Esophagus muscularis mucosa (tissue), 4 donors: ENCODE measurements at regions not wholly inside any gene's neighbourhood (a gene's known extent, or its start where the extent isn't known, plus 50 kb on each side); places are given as distances from the start of the nearest gene placed in this dataset.
A peak's percentile ranks its signal among the peaks of the same experiment; 100 is the strongest.
"Not testable (repeated sequence)": the region's sequence is repeated elsewhere in the genome, so short reads cannot be mapped to it uniquely, and the experiment has no call there.

Experiments used
- DNase-seq: peaks from one replicate; pipeline ENCODE4 v3.0.0-alpha.2; 2017; ENCODE audit errors: extremely low spot score
- H3K27ac ChIP-seq, 4 donors: fragments of 200-600 bp; sonication (generic); replicated peaks in 1 of 4; 1 replicate in 3 of 4; 2 replicates in 1 of 4; pipeline ENCODE4 v1.5.1; 2016 to 2019; ENCODE audit warnings: mild to moderate bottlenecking in 1 of 4
- H3K27me3 ChIP-seq, 4 donors: fragments of 200-600 bp; sonication (generic); one replicate each; pipeline versions ENCODE4 v1.5.1 to v1.6.0; 2016 to 2019
- H3K36me3 ChIP-seq, 4 donors: fragments of 200-600 bp; sonication (generic); one replicate each; pipeline ENCODE4 v1.5.1; 2016 to 2019
- H3K4me1 ChIP-seq, 4 donors: fragments of 200-600 bp; sonication (generic); one replicate each; pipeline ENCODE4 v1.5.1; 2016 to 2019
- H3K4me3 ChIP-seq, 4 donors: fragments of 200-600 bp; sonication (generic); 1 replicate in 2 of 4; 2 replicates in 2 of 4; pipeline ENCODE4 v1.5.1; 2016 to 2019; ENCODE audit warnings: mild to moderate bottlenecking in 4 of 4, moderate library complexity in 1 of 4
- H3K9me3 ChIP-seq, 4 donors: fragments of 200-600 bp; sonication (generic); 1 replicate in 3 of 4; 2 replicates in 1 of 4; pipeline ENCODE4 v1.5.1; 2016 to 2019
- EP300 ChIP-seq: sonication (generic); formaldehyde crosslinking; IDR thresholded peaks from one replicate; pipeline ENCODE4 v1.6.1; 2017; ENCODE audit warnings: antibody characterized with exemption
- POLR2A ChIP-seq: fragments of 450-650 bp; IDR thresholded peaks from one replicate; pipeline ENCODE4 v1.6.1; 2017; ENCODE audit warnings: antibody characterized with exemption, moderate library complexity, mild to moderate bottlenecking, low read depth
- POLR2AphosphoS5 ChIP-seq, 2 donors: sonication (generic); formaldehyde crosslinking; IDR thresholded peaks; one replicate each; pipeline ENCODE4 v1.6.1; 2017; ENCODE audit warnings: antibody characterized with exemption in 2 of 2
- WGBS: methylation state at CpG from one replicate; pipeline ENCODE4 v1.1.5; 2018; 5-methylcytosine and 5-hydroxymethylcytosine counted together
- intact Hi-C: fragments of 100-400 bp; cut with DNase I; formaldehyde crosslinking; loops from one replicate; pipeline ENCODE4 v1.15.1; 2023
- TF ChIP-seq, protein P1 (sequence below), 3 experiments: fragments of 200-600 bp in 2 of 3; fragments of 450-650 bp in 1 of 3; sonication (generic) in 2 of 3; IDR thresholded peaks; one replicate each; pipeline ENCODE4 v1.5.1; 2017 to 2019; ENCODE audit warnings: antibody characterized with exemption in 3 of 3, mild to moderate bottlenecking in 2 of 3, moderate library complexity in 1 of 3

DNA sequence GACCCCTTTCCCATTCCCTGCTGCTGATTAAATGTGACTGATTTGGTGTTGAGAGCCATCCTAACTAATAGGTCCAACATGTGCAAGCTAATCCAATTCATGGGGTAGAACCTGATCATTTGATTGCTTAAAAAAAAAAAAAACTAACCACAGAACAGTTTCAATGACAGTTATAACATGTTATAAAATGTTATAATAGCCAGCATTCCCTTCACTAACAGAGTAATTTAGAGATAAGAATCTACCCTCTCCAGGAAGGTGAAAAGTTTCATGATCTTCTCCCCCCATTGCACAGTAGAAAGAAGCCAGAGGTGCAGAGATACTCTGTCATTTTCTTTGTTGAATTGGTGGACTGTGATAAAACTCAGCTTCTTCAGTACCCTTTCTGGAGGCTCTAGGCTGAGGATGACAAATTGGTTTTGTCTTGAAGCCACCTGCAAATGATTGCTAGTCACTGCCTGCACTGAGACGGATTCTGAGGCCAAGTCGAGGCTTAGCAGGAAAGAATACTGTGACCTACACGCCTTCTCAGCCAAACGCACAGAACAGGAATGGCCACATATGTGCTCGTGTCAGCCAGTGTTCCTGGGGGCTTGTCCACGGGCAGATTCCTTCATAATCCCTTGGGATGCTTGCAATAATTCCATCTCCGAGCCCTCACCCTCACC is 215.7 kb upstream of the IRF2BP2 start:
- Histone ChIP-seq H3K4me3 (no peak overlapping the region), H3K4me1 (peaks cover 0 to 8% (median 0%) of the 10 kb centered on the region in 4 donors), H3K27me3 (no peaks in the 10 kb centered on the region), H3K36me3 (no peaks in the 10 kb centered on the region), H3K27ac (no peak overlapping the region), H3K9me3 (no peaks in the 10 kb centered on the region)
- intact Hi-C loops, result no loop called here
- 87% methylated on average over 7 of the region's 7 CpGs for WGBS
- no peak for TF ChIP-seq EP300
- TF ChIP-seq, protein P1, sequence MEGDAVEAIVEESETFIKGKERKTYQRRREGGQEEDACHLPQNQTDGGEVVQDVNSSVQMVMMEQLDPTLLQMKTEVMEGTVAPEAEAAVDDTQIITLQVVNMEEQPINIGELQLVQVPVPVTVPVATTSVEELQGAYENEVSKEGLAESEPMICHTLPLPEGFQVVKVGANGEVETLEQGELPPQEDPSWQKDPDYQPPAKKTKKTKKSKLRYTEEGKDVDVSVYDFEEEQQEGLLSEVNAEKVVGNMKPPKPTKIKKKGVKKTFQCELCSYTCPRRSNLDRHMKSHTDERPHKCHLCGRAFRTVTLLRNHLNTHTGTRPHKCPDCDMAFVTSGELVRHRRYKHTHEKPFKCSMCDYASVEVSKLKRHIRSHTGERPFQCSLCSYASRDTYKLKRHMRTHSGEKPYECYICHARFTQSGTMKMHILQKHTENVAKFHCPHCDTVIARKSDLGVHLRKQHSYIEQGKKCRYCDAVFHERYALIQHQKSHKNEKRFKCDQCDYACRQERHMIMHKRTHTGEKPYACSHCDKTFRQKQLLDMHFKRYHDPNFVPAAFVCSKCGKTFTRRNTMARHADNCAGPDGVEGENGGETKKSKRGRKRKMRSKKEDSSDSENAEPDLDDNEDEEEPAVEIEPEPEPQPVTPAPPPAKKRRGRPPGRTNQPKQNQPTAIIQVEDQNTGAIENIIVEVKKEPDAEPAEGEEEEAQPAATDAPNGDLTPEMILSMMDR (IDR thresholded peaks at IDR 0.05), result no peak
- TF ChIP-seq POLR2AphosphoS5 (IDR thresholded peaks at IDR 0.05), result no peak
- no peak for TF ChIP-seq POLR2A
- DNase-seq, result no peak

DNA sequence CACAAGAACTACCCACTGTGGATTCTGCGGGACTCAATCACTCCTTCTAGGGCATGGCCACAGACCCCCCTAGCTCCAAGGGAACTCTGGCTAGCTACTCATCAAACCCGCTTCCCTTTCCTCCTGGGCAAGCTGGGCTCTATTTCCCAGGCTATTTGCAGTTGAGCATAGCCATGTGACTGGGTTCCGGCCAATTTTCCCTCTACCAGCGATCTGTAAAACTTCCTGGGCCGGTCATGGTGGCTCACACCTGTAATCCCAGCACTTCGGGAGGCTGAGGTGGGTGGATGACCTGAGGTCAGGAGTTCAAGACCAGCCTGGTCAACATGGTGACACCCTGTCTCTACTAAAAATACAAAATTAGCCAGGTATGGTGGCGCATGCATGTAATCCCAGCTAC is 214.9 kb upstream of the IRF2BP2 start:
- DNase-seq, H3K27me3 ChIP-seq, H3K27ac ChIP-seq, intact Hi-C loops, H3K9me3 ChIP-seq, H3K4me3 ChIP-seq, H3K36me3 ChIP-seq, H3K4me1 ChIP-seq: not testable (repeated sequence)
- 89% methylated on average over 7 of the region's 7 CpGs for WGBS

DNA sequence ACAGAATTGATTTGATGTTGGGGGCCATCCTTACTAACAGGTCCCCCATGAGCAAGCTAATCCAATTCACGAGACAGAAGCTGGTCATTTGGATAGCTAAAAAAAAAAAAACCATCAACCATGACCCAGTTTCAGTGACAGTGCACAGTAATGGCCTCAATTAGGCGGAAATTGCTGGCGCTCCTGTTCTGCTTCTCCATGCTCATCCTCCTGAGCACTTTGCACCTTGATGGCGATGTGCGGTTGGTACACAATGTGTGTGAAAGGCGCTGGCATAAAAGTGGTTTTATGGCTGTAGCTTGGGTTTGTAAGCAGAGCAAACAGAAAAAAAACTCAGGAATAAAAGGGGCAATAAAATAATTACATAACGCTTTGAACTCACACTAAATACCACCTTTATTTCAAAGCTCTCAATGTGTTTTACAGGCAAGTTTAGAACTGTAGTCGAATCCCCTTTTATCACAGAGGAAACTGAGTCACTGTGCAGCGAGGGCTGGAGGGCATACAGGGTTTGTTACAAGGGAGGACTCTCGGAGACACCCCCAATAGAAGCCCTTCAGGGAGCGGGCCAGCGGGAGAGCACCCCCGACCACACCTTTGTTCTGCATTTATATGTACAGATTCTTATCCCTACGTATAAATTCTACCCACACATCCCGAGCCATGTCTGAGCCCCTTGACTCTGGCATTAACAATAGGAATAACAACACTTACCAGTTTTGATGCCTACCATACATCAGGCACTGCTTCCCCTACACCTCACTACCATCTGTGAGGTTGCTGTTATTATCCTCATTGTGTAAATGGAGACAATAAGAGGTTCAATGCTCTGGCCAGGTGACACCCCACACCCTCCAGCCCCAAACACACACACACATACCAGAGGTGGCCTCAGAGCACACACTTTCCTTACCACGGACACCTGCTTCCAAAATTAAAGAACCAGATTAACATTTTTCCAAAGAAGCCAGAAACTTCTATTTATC is 213.5 kb upstream of the IRF2BP2 start:
- no peak for TF ChIP-seq POLR2AphosphoS5 (IDR thresholded peaks at IDR 0.05)
- no peak for TF ChIP-seq POLR2A
- no peak for TF ChIP-seq EP300
- TF ChIP-seq, protein P1 (IDR thresholded peaks at IDR 0.05), result no peak

DNA sequence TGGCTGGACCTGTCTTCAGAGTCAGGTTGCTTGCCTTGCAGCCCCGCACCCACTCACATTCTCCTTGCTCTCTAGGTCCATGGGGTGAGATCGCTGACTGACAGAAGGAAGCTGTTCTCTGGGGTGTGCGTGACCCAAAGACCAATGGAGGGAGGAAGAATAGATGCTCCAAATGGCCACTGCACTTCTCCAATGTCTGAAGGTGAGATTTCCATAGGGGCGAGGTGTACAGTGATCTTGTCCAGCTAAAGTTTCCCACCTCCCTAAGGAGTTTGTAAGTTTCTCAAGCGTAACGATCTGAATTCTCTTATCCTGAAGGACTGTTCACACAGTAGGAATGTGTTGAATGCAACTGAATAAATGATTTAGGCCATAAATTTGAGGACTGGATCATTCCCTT is 211.9 kb upstream of the IRF2BP2 start:
- 95% methylated on average over 6 of the region's 6 CpGs for WGBS
- Histone ChIP-seq H3K9me3 (no peaks in the 10 kb centered on the region), H3K36me3 (no peaks in the 10 kb centered on the region), H3K27ac (no peak overlapping the region), H3K27me3 (no peaks in the 10 kb centered on the region), H3K4me1 (peaks cover 5 to 12% (median 10%) of the 10 kb centered on the region in 4 donors), H3K4me3 (no peak overlapping the region)
- intact Hi-C loops, result no loop called here
- TF ChIP-seq POLR2A (no peak), EP300 (no peak), POLR2AphosphoS5 (IDR thresholded peaks at IDR 0.05) (no peak)
- TF ChIP-seq, protein P1 (IDR thresholded peaks at IDR 0.05), result no peak
- no peak for DNase-seq

More for the DNA sequence above, 213.5 kb upstream of the IRF2BP2 start:
- H3K4me3 ChIP-seq, result no peak overlapping the region
- no peaks in the 10 kb centered on the region for H3K9me3 ChIP-seq
- H3K27me3 ChIP-seq, result no peaks in the 10 kb centered on the region
- DNase-seq, result no peak
- H3K4me1 ChIP-seq, result peaks cover 0 to 8% (median 0%) of the 10 kb centered on the region in 4 donors
- no peaks in the 10 kb centered on the region for H3K36me3 ChIP-seq
- no peak overlapping the region for H3K27ac ChIP-seq
- intact Hi-C loops, result no loop called here
- 97% methylated on average over 16 of the region's 16 CpGs for WGBS

DNA sequence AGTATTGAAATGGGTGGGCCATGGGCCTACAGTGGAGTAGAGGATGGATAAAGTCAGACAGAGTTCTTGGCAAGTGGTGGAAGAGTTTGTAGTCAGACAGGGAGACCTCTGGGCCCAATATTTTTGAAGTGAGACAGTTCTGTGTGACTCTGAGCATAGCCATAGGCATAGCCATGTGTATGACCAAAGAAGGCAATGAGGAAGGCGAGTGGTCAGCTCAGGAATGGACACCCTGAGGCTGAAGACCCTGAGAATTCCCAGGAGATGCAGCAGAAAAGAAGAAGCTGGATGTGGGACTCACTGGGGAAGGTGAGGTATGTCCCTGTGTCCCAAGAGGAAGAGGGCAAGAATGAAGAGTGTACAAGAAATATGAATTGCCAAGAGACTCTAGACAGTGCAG is 210.6 kb upstream of the IRF2BP2 start:
- H3K27ac ChIP-seq, result no peak overlapping the region
- H3K4me1 ChIP-seq, result peaks cover 5 to 22% (median 11%) of the 10 kb centered on the region in 4 donors
- no peak overlapping the region for H3K4me3 ChIP-seq
- no peaks in the 10 kb centered on the region for H3K9me3 ChIP-seq
- H3K36me3 ChIP-seq, result no peaks in the 10 kb centered on the region
- intact Hi-C loops, result no loop called here
- no peak for DNase-seq
- H3K27me3 ChIP-seq, result no peaks in the 10 kb centered on the region
- TF ChIP-seq, protein P1 (IDR thresholded peaks at IDR 0.05), result no peak
- TF ChIP-seq EP300 (no peak), POLR2AphosphoS5 (IDR thresholded peaks at IDR 0.05) (no peak), POLR2A (no peak)
- 100% methylated on average over 1 of the region's 1 CpG for WGBS

DNA sequence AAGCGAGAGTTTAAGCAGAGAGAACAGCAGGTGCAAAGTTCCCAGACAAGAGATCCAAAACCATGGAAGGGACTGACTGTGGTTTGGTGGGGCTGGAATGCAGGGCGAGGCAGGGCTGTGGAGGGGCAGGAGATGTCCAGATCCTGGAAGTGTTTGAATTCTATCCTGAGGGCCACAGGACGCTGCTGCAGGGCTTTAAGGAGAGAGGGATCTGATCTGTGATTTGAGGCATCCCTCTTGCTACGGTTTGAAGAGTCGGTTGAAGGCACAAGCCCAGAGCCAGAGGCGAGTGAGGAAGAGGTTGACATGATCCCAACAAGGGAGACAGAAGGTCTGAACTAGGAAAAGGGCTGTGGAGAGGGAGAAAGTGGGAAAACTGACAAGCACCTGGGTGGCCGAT is 209.9 kb upstream of the IRF2BP2 start:
- H3K36me3 ChIP-seq, H3K9me3 ChIP-seq, DNase-seq, H3K4me3 ChIP-seq, intact Hi-C loops, H3K27ac ChIP-seq, H3K27me3 ChIP-seq: not testable (repeated sequence)
- 93% methylated on average over 3 of the region's 7 CpGs for WGBS
- H3K4me1 ChIP-seq, result peaks cover 5 to 28% (median 14%) of the 10 kb centered on the region in 4 donors

DNA sequence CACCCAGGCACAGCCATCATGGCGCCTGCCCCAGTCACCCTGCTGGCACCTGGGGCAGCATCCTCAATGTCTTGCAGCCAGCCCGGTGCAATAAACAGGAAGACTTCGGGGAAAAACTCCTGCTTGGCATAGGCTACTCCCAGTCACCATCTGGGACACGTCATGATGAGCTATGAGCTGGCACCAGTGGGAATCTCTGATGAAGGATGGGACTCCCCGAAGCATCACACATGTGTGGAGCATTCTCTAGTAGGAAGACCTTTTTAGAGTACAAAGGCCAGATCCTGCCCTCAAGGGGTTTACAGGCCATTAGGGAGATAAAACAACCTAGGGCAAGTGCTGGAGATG is 208.0 kb upstream of the IRF2BP2 start:
- H3K9me3 ChIP-seq, H3K27me3 ChIP-seq, intact Hi-C loops, H3K36me3 ChIP-seq, H3K4me3 ChIP-seq, DNase-seq: not testable (repeated sequence)
- Histone ChIP-seq H3K4me1 (peaks cover 5 to 28% (median 14%) of the 10 kb centered on the region in 4 donors), H3K27ac (peak overlapping the region; percentile 81 to 89 (median 84))
- WGBS, result 100% methylated on average over 1 of the region's 5 CpGs
